Anterior cingulate cortex (tissue), 58 donors: ENCODE measurements at regions not wholly inside any gene's neighbourhood (a gene's known extent, or its start where the extent isn't known, plus 50 kb on each side); places are given as distances from the start of the nearest gene placed in this dataset.
"Not testable (repeated sequence)": the region's sequence is repeated elsewhere in the genome, so short reads cannot be mapped to it uniquely, and the experiment has no call there.

ENCODE experiments used
- DNase-seq, 58 donors: peaks; one replicate each; lab custom pipeline; 2025; lab: John Stamatoyannopoulos, UW

DNA sequence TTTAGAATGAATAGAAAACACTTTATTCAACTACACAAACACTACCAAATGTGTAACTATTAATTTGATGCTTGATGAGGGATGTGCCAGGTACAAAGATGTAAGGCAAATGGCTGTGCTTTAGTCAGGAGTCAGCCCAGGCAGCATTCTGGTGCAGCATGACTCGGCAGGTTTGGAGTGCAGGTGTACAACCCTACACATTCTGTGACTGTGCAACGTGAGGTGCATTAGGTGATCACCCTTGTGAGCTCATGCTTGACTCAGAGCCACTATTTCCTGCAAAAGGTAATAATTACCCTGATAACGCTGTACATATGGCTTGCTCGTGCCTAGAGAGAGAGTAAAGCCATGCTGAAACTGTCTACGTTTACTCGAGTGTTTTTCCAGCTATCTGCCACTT is 288.7 kb upstream of the DSEL start:
- DNase-seq: no peak

- no peak for DNase-seq
These were observed 278.0 kb upstream of the DSEL start for GRCh38 chr18:67794521-67794920.

DNA sequence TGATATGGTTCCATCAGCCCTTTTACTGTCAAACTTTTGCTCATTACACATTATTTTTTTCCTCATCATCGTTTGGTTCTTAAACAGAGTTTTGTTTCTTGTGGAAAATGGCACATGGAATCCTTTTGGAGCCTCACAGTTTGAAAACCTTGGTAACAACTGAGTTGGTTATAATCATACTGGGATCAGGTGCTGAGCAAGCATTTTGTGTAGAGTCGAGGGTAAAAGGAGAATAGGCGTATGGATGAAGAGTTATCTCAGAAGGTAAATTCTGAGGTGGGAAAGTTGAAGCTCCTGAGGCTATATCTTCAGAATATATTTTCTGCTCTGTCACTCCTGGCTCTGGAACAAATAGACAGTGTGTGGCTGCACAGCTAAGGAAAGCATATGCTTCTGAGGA is 274.0 kb upstream of the DSEL start:
- DNase-seq: no peak

GRCh38 chr18:67789165-67789545 is 272.6 kb upstream of the DSEL start:
- DNase-seq: no peak

GRCh38 chr18:67788310-67789164 is 272.0 kb upstream of the DSEL start:
- no peak for DNase-seq

DNA sequence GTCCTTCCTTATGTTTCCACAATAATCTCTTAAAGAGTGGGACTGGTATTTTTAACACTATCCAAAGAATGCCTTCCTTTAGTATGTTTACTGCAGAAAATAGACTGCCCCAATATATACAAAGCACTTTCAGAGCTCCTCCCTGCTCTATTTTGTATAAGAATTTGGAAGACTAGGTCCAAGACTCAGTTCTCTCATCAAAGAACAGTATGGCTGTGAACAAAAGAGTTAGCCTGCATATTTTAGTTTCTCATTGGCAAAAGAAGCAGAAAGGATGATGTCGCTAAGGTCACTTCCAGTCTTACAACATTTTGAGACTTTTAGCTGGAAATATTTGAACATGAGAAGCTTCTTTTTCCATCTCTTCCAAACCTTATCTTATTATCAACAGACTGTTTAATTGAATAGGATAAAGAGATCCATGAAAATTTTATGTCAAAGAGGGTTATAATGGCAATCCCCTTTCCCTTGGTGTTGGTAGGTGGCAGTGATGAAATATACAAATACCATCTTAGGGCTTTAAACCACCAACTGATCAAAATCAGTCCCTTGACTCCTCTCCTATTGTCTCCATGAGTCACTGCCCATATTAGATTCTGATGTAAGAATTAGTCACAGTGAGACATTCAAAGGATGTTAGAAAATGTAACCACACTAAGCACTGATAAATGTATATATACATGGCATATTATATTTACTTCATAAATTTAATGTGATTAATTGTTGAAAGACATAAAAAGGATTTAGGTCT is 266.9 kb upstream of the DSEL start:
- no peak for DNase-seq

DNA sequence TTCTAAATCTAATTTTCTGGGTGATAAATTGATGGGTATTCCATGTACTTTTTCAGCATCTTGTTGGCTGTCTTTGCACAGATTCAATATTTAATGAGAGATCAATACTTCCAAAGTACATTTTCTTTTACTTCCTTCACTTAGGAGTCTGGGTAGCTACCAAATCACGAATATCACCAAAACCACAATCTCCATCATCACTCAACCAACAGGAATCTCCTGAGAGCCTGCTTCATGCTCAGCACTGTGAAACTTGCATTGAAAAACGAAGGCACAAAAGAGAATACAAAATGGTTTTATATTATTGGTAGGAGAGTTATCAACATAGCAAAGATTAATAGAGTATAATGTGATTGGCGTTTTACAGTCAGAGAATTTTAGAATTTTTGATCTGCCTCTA is 261.5 kb upstream of the DSEL start:
- DNase-seq: no peak

DNA sequence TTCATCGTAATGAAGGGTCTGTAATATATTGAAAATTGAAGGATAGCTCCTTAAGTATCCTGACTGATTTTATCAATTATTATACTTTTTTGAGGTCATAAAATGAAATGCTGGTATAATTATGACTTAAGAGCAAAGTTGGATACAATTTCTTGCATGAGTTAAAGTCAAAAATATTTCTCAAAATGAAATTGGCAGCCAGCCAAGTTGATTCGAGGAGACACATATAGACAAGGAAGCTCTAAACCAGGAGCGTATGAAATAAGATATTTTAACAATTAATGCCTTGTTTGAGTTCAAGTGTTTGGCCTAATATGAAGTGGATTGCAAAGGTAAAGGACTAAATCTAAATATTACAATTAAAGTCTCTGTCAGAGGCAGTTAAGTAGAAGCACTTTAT is 260.4 kb upstream of the DSEL start:
- DNase-seq: no peak

- DNase-seq: no peak
These were observed 254.8 kb upstream of the DSEL start for GRCh38 chr18:67771271-67771670.

- DNase-seq: no peak
These were observed 254.0 kb upstream of the DSEL start for GRCh38 chr18:67770520-67770919.

- no peak for DNase-seq
These were observed 250.4 kb upstream of the DSEL start for GRCh38 chr18:67766930-67767329.

- not testable (repeated sequence) for DNase-seq
These were observed 235.7 kb upstream of the DSEL start for GRCh38 chr18:67752211-67752610.

DNA sequence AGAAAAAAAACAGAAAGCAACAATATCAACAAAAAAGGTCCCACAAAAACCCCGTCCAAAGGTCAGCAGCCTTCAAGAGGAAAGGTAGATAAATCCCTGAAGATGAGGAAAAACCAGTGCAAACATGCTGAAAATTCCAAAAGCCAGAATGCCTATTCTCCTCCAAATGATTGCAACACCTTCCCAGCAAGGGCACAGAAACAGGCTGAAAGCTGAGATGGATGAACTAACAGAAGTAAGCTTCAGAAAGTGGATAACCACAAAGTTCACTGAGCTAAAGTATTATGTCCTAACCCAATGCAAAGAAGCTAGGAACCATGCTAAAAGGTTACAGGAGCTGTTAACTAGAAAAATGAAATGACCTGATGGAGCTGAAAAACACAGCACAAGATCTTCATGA is 226.4 kb upstream of the DSEL start:
- no peak for DNase-seq

GRCh38 chr18:67742525-67742924 is 226.0 kb upstream of the DSEL start:
- no peak for DNase-seq

DNA sequence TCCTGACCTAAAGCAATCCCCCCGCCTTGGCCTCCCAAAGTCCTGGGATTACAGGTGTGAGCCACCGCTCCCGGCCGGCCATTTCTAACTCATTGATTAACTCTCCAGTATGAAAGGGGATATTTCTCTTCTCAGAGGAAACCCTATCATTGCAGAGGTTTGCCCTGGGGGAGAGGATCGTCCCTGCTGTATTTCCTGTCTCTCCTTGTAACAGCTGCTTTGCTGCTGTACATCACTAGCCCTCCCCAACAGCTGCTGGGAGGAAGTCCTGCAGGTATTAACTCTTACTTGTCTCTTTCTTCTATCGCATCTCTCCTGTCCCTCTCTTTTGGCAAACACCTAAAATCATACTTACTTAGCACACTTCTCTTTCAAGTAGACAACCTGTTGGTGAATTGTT is 219.0 kb upstream of the DSEL start:
- no peak for DNase-seq

GRCh38 chr18:67733088-67733487 is 216.6 kb upstream of the DSEL start:
- no peak for DNase-seq

GRCh38 chr18:67731851-67732250 is 215.3 kb upstream of the DSEL start:
- DNase-seq: no peak

DNA sequence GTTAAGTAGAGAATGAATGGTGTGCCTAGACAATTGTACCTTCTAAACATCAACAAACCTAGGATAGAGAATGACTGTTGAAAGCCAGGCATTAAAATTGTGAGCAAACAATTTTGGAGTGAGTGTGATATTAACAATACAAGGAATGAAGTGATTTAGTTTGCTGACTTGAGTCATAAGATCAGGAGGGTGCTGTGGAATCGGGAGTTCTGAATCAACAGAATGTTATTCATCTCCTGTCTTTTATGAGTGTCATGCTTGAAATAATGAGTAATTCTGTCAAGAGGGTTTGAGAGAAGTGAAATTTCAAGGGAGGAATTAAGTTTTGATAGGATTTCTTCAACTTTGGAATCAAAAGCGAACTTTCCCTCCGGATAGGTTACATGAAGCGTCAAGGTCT is 214.4 kb upstream of the DSEL start:
- no peak for DNase-seq

GRCh38 chr18:67728364-67728763 is 211.8 kb upstream of the DSEL start:
- no peak for DNase-seq

- DNase-seq: no peak
These were observed 210.4 kb upstream of the DSEL start for GRCh38 chr18:67726882-67727281.

DNA sequence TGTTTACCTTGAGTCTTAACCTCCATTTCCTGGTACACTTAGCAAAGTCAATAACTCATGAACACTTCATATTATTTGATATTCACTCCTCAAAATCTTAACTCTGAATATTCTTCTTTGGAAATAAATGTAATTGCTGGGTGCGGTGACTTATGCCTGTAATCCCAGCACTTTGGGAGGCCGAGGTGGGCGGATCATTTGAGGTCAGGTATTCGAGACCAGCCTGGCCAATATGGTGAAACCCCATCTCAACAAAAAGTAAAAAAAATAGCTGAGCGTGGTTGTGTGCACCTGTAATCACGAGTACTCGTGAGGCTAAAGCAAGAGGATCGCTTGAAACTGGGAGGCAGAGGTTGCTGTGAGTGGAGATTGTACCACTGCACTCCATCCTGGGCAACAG is 201.3 kb upstream of the DSEL start:
- DNase-seq: no peak

DNA sequence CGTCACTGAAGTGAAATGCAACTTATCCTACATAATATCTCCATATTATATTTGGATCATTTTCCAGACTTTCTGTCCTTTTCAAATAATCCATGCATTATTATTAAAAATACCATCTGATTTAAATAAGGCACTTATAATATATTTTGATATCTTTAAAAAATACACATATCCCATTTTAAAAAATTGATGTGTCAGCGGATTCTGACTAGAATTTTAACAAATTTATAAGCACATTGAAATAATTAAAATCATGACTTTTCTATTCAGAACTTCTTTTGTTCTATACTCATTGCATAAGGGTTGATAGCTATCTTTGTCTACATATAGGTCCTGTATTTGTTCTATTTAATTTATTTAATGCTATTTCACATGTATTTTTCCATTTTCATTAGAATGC is 199.0 kb upstream of the DSEL start:
- DNase-seq: no peak
